HL-60 (cell line): ENCODE measurements at regions not wholly inside any gene's neighbourhood (a gene's known extent, or its start where the extent isn't known, plus 50 kb on each side); places are given as distances from the start of the nearest gene placed in this dataset.

Source experiments
- DNase-seq, 2 experiments: peaks; one replicate each; pipeline ENCODE4 v3.0.0-alpha.2; 2010 to 2020; ENCODE audit warnings: low read depth in 1 of 2, low spot score in 1 of 2
- H3K27ac ChIP-seq: fragments of 250-450 bp; sonication (Bioruptor Pico); replicated peaks from 2 replicates; pipeline ENCODE4 v1.5.1; 2020; ENCODE audit warnings: mild to moderate bottlenecking, moderate library complexity
- H3K27me3 ChIP-seq: fragments of 250-450 bp; sonication (Bioruptor Pico); 2 replicates; pipeline ENCODE4 v1.5.1; 2021; ENCODE audit warnings: mild to moderate bottlenecking, moderate library complexity; ENCODE audit not compliant: insufficient read depth, poor library complexity, severe bottlenecking
- H3K4me3 ChIP-seq: replicated peaks from 2 replicates; pipeline ENCODE4 v1.5.1; 2011; ENCODE audit warnings: mild to moderate bottlenecking, control low read depth, low read length; ENCODE audit not compliant: insufficient read depth
- CTCF ChIP-seq: IDR thresholded peaks from one replicate; pipeline ENCODE4 v1.5.1; 2011; ENCODE audit warnings: low read length, control low read depth, inconsistent platforms; ENCODE audit not compliant: insufficient read depth
- GABPA ChIP-seq: IDR thresholded peaks from 2 replicates; pipeline ENCODE4 v1.6.1; 2012; ENCODE audit warnings: low read depth
- POLR2AphosphoS5 ChIP-seq: IDR thresholded peaks from 2 replicates; pipeline ENCODE4 v1.6.1; 2012; ENCODE audit warnings: low read depth
- REST ChIP-seq: IDR thresholded peaks from 2 replicates; pipeline ENCODE4 v1.6.1; 2012; ENCODE audit warnings: low read depth; ENCODE audit not compliant: insufficient replicate concordance
- SPI1 ChIP-seq: IDR thresholded peaks from 2 replicates; pipeline ENCODE4 v1.6.1; 2012; ENCODE audit warnings: low read depth, mild to moderate bottlenecking, borderline replicate concordance

- no peak overlapping the region for H3K27ac ChIP-seq
- H3K27me3 ChIP-seq = no peaks in the 10 kb centered on the region
- DNase-seq = no peak
- H3K4me3 ChIP-seq = no peak overlapping the region
- TF ChIP-seq POLR2AphosphoS5 = no peak
- TF ChIP-seq REST = no peak
- no peak for TF ChIP-seq GABPA
- TF ChIP-seq SPI1 = no peak
- TF ChIP-seq CTCF = no peak
Measured at GRCh38 chr5:121624035-121624434, 227.6 kb upstream of the FTMT start.

GRCh38 chr5:121628783-121629182, 222.9 kb upstream of the FTMT start:
- TF ChIP-seq CTCF (no peak), POLR2AphosphoS5 (no peak), SPI1 (no peak), REST (no peak), GABPA (no peak)
- no peak overlapping the region for H3K27ac ChIP-seq
- H3K4me3 ChIP-seq = no peak overlapping the region
- H3K27me3 ChIP-seq = no peaks in the 10 kb centered on the region
- DNase-seq = peak in 1 of 2 experiments; percentile 13

- Histone ChIP-seq H3K27ac (no peak overlapping the region), H3K4me3 (no peak overlapping the region), H3K27me3 (no peaks in the 10 kb centered on the region)
- TF ChIP-seq POLR2AphosphoS5 (no peak), GABPA (no peak), CTCF (no peak), REST (no peak), SPI1 (no peak)
- DNase-seq = no peak
Measured at GRCh38 chr5:121630402-121630801, 221.3 kb upstream of the FTMT start.
